OCI-LY3 (cell line): ENCODE measurements at regions not wholly inside any gene's neighbourhood (a gene's known extent, or its start where the extent isn't known, plus 50 kb on each side); places are given as distances from the start of the nearest gene placed in this dataset.

Source experiments
- CTCF ChIP-seq: fragments of 200-600, 300-600 bp; sonication (generic); IDR thresholded peaks from 2 replicates; pipeline ENCODE4 v1.5.1; 2014; ENCODE audit warnings: antibody characterized with exemption, low read length, low read depth
- EZH2phosphoT487 ChIP-seq: fragments of 200-600 bp; shearing (Covaris generic); IDR thresholded peaks from 2 replicates; pipeline ENCODE4 v1.6.1; 2018; ENCODE audit warnings: antibody characterized with exemption, mixed run types, low read depth

GRCh38 chr2:6425032-6425431, 440.7 kb downstream of the CMPK2 start:
- TF ChIP-seq CTCF (no peak), EZH2phosphoT487 (no peak)
